ENCODE measurements at regions not wholly inside any gene's neighbourhood (a gene's known extent, or its start where the extent isn't known, plus 50 kb on each side); places are given as distances from the start of the nearest gene placed in this dataset.

DNA sequence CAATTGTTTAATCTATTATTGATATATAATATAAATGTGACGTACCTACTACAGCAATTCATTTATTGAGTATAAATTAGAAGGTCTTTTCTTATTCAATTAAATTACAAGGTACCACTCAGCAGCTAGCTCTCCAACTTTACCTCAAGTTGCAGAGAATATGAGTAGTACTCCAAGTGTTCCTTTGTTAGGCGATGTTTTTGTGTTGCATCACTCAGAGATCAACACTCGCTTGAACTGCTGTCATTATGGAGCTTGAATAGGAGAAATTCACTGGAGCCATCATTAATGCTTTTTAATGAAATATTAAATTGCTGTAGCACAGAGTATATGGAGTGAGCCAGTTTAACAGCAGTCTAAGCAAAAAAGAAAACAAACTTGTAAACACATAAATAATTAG lies 320.0 kb downstream of the FSIP2 start:
- no peaks in the 10 kb centered on the region for H3K9me3 Mint-ChIP-seq (ENCODE audit: low read depth)
- H3K27me3 Mint-ChIP-seq, result no peaks in the 10 kb centered on the region
- no peaks in the 10 kb centered on the region for H3K36me3 Mint-ChIP-seq (ENCODE audit: insufficient read depth)
- no peak overlapping the region for H3K27ac Mint-ChIP-seq
- TF ChIP-seq, protein P1, sequence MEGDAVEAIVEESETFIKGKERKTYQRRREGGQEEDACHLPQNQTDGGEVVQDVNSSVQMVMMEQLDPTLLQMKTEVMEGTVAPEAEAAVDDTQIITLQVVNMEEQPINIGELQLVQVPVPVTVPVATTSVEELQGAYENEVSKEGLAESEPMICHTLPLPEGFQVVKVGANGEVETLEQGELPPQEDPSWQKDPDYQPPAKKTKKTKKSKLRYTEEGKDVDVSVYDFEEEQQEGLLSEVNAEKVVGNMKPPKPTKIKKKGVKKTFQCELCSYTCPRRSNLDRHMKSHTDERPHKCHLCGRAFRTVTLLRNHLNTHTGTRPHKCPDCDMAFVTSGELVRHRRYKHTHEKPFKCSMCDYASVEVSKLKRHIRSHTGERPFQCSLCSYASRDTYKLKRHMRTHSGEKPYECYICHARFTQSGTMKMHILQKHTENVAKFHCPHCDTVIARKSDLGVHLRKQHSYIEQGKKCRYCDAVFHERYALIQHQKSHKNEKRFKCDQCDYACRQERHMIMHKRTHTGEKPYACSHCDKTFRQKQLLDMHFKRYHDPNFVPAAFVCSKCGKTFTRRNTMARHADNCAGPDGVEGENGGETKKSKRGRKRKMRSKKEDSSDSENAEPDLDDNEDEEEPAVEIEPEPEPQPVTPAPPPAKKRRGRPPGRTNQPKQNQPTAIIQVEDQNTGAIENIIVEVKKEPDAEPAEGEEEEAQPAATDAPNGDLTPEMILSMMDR (IDR thresholded peaks at IDR 0.05; ENCODE audit: unreplicated experiment), result no peak
- DNase-seq (ENCODE audit: low spot score, unreplicated experiment), result no peak
- H3K4me3 Mint-ChIP-seq (ENCODE audit: low read depth), result no peak overlapping the region
- no peaks in the 10 kb centered on the region for H3K4me1 Mint-ChIP-seq (ENCODE audit: low read depth)

DNA sequence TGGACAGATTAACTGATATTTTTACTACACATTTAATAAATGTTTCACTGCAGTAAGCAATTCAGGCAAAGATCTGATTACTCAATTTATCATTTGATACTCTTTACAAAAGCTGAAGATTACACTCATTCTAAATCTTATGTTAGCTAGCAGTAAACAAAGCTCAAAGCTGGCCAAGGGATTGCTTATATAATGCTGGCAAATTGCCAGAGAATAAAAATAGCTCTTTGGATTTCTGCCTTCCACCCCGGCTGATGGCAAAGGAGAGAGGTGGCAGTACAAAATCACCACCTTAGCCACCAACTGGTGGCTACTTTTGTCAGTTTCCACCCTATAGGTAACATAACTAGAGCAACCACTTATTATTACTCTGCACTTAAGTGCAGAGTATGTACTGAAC lies 320.5 kb downstream of the FSIP2 start:
- TF ChIP-seq, protein P1 (IDR thresholded peaks at IDR 0.05; ENCODE audit: unreplicated experiment), result no peak
- no peak overlapping the region for H3K27ac Mint-ChIP-seq
- no peak overlapping the region for H3K4me3 Mint-ChIP-seq (ENCODE audit: low read depth)
- H3K9me3 Mint-ChIP-seq (ENCODE audit: low read depth), result no peaks in the 10 kb centered on the region
- H3K36me3 Mint-ChIP-seq (ENCODE audit: insufficient read depth), result no peaks in the 10 kb centered on the region
- no peaks in the 10 kb centered on the region for H3K4me1 Mint-ChIP-seq (ENCODE audit: low read depth)
- H3K27me3 Mint-ChIP-seq, result no peaks in the 10 kb centered on the region
- no peak for DNase-seq (ENCODE audit: low spot score, unreplicated experiment)

DNA sequence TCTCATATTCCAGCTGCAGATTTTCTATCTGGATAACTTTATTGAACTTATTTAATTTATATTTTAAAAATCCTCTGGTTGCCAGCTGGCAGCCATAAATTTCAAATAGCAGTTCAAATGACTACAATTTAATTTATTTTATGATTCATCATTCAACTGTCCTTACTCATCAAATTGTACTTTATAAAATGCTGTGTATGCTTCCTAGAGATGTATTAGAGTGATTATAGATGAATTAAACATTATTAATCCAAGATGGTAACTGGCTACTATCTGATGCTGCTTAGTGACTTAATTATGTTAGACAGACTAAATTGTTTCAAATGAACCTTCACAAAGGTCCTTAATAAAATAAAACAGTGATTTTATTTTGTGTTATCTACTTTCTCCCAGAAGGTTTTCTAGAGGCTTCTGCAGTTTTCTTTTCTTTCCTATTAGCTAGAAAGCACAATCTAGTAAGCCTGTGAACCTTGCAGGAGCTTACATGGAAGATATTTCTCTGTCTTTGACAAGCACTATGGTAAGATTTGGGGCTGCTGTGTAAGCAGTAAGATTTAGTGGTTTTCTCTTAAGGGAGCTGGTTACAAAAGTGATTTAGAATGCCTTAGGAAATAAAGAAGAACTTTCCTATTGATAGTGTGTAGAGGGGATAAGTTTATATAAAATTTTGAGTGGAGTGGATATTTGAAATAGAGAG lies 322.3 kb downstream of the FSIP2 start:
- no peak for DNase-seq (ENCODE audit: low spot score, unreplicated experiment)
- no peaks in the 10 kb centered on the region for H3K27me3 Mint-ChIP-seq
- H3K4me3 Mint-ChIP-seq (ENCODE audit: low read depth), result no peak overlapping the region
- TF ChIP-seq, protein P1 (IDR thresholded peaks at IDR 0.05; ENCODE audit: unreplicated experiment), result no peak
- no peaks in the 10 kb centered on the region for H3K9me3 Mint-ChIP-seq (ENCODE audit: low read depth)
- H3K36me3 Mint-ChIP-seq (ENCODE audit: insufficient read depth), result no peaks in the 10 kb centered on the region
- no peaks in the 10 kb centered on the region for H3K4me1 Mint-ChIP-seq (ENCODE audit: low read depth)
- H3K27ac Mint-ChIP-seq, result no peak overlapping the region

DNA sequence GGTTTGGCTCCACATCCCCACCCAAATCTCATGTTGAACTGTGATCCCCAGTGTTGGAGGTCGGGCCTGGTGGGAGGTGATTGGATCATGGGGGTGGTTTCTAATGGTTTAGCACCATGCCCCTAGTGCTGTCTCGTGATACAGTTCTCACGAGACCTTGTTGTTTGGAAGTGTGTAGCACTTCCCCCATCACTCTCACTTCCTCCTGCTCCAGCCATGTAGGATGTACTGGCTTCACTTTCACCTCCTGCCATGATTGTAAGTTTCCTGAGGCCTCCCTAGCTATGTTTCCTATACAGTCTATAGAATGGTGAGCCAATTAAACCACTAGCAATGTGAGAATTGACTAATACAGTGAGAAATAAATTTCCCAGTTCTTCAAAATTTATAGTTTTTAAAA lies 325.9 kb downstream of the FSIP2 start:
- H3K9me3 Mint-ChIP-seq (ENCODE audit: low read depth), result no peaks in the 10 kb centered on the region
- no peak for DNase-seq (ENCODE audit: low spot score, unreplicated experiment)
- no peak overlapping the region for H3K4me3 Mint-ChIP-seq (ENCODE audit: low read depth)
- H3K27me3 Mint-ChIP-seq, result no peaks in the 10 kb centered on the region
- H3K36me3 Mint-ChIP-seq (ENCODE audit: insufficient read depth), result no peaks in the 10 kb centered on the region
- no peaks in the 10 kb centered on the region for H3K4me1 Mint-ChIP-seq (ENCODE audit: low read depth)
- TF ChIP-seq, protein P1 (IDR thresholded peaks at IDR 0.05; ENCODE audit: unreplicated experiment), result no peak
- no peak overlapping the region for H3K27ac Mint-ChIP-seq

DNA sequence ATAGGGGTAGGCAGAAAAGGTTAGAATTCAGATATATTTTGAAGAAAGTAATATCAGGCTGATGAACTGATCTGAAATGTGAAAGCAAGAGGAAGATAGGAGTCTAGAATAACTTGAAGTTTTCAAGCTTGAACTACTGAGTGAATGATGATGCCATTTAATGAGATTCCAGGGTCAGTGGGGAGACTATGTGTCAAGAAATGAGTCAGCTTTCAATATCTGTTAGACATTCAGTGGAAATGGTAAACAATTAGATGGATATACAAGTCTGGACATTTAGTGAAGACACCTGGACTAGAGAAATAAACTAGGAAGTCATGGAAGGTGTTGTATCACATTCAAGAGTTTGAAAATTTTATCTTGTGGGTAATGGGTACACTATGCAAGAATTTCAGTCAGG lies 326.9 kb downstream of the FSIP2 start:
- Mint-ChIP-seq H3K9me3 (ENCODE audit: low read depth) (no peaks in the 10 kb centered on the region), H3K27ac (no peak overlapping the region), H3K4me3 (ENCODE audit: low read depth) (no peak overlapping the region), H3K36me3 (ENCODE audit: insufficient read depth) (no peaks in the 10 kb centered on the region), H3K4me1 (ENCODE audit: low read depth) (no peaks in the 10 kb centered on the region), H3K27me3 (no peaks in the 10 kb centered on the region)
- TF ChIP-seq, protein P1 (IDR thresholded peaks at IDR 0.05; ENCODE audit: unreplicated experiment), result no peak
- DNase-seq (ENCODE audit: low spot score, unreplicated experiment), result no peak

All from progenitor cell of endocrine pancreas (in vitro differentiated cells).